WI38 (cell line): ENCODE measurements at regions not wholly inside any gene's neighbourhood (a gene's known extent, or its start where the extent isn't known, plus 50 kb on each side); places are given as distances from the start of the nearest gene placed in this dataset.
A peak's percentile ranks its signal among the peaks of the same experiment; 100 is the strongest.

ENCODE experiments used
- H3K4me3 ChIP-seq: 2 replicates; pipeline ENCODE4 v1.5.1; 2011; ENCODE audit warnings: low read depth, mild to moderate bottlenecking, control low read depth, low read length
- CTCF ChIP-seq: IDR thresholded peaks from 2 replicates; pipeline ENCODE4 v1.5.1; 2012; ENCODE audit warnings: low read depth, mild to moderate bottlenecking, control low read depth, low read length

- no peak overlapping the region for H3K4me3 ChIP-seq
- TF ChIP-seq CTCF, result no peak
Observed at GRCh38 chr5:160500786-160501779, 79.4 kb downstream of the PTTG1 start.

- H3K4me3 ChIP-seq, result no peak overlapping the region
- TF ChIP-seq CTCF, result no peak
Observed at GRCh38 chr5:160504906-160505305, 83.3 kb downstream of the PTTG1 start.

- no peak overlapping the region for H3K4me3 ChIP-seq
- TF ChIP-seq CTCF, result no peak
Observed at GRCh38 chr5:160506006-160507004, 84.7 kb downstream of the PTTG1 start.

- no peak overlapping the region for H3K4me3 ChIP-seq
- no peak for TF ChIP-seq CTCF
Observed at GRCh38 chr5:160507221-160507721, 85.6 kb downstream of the PTTG1 start.

GRCh38 chr5:160508780-160509361 lies 87.2 kb downstream of the PTTG1 start:
- no peak overlapping the region for H3K4me3 ChIP-seq
- TF ChIP-seq CTCF, result peak; percentile 64

- H3K4me3 ChIP-seq, result no peak overlapping the region
- TF ChIP-seq CTCF, result no peak
Observed at GRCh38 chr5:160511280-160511929, 89.8 kb downstream of the PTTG1 start.
